ENCODE measurements at regions not wholly inside any gene's neighbourhood (a gene's known extent, or its start where the extent isn't known, plus 50 kb on each side); places are given as distances from the start of the nearest gene placed in this dataset.
A peak's percentile ranks its signal among the peaks of the same experiment; 100 is the strongest.

GRCh38 chr2:106579750-106580197 is 92.6 kb downstream of the CD8B2 start:
- no peaks in the 10 kb centered on the region for H3K9me3 ChIP-seq (replicated peaks in 1 of 2; ENCODE audit: control insufficient read depth in 1 of 2, insufficient read depth in 1 of 2, low read length in 2 of 2)
- H3K9ac ChIP-seq (ENCODE audit: insufficient read depth, low read length, poor library complexity, severe bottlenecking): no peak overlapping the region
- peaks cover 8 to 10% of the 10 kb centered on the region in 2 donors for H3K4me1 ChIP-seq (ENCODE audit: control insufficient read depth in 1 of 2, insufficient read depth in 2 of 2, low read length in 2 of 2)
- 53% methylated on average over 8 of the region's 9 CpGs for WGBS (ENCODE audit: insufficient coverage)
- H3K4me3 ChIP-seq (replicated peaks in 1 of 3; ENCODE audit: low read depth in 2 of 3, low read length in 3 of 3): no peak overlapping the region
- no peak overlapping the region for H3K4me2 ChIP-seq (replicated peaks; ENCODE audit: extremely low read depth, low read length, poor library complexity, severe bottlenecking)
- no peak for DNase-seq
- H3K79me2 ChIP-seq (ENCODE audit: insufficient read depth, low read length): no peaks in the 10 kb centered on the region
- no peak overlapping the region for H3K27ac ChIP-seq (ENCODE audit: low read depth in 1 of 2, low read length in 2 of 2)
- no peaks in the 10 kb centered on the region for H3K36me3 Mint-ChIP-seq
- H3K36me3 ChIP-seq (replicated peaks in 1 of 2; ENCODE audit: control insufficient read depth in 1 of 2, insufficient read depth in 2 of 2, low read length in 2 of 2): no peaks in the 10 kb centered on the region
- H4K20me1 ChIP-seq (ENCODE audit: insufficient read depth, low read length): no peaks in the 10 kb centered on the region
- no peak overlapping the region for H3K27ac Mint-ChIP-seq
- H3K27me3 ChIP-seq (ENCODE audit: control insufficient read depth in 2 of 2, insufficient read depth in 2 of 2, low read length in 2 of 2): peaks cover 6 to 14% of the 10 kb centered on the region in 2 donors
- peaks cover 17% of the 10 kb centered on the region for H3K4me1 Mint-ChIP-seq
- peaks cover 0 to 3% (median 2%) of the 10 kb centered on the region in 7 donors for H3K9me3 Mint-ChIP-seq
- intact Hi-C loops (cut with micrococcal nuclease): loop anchor here (5.0 to 10.0 kb wide), 2 partner anchors 472 to 1205 kb away; no protein-coding TSS in a partner anchor
- no peak for TF ChIP-seq CTCF (IDR thresholded peaks at IDR 0.05)
- H3K4me3 Mint-ChIP-seq: no peak overlapping the region
- H3K27me3 Mint-ChIP-seq (ENCODE audit: low read depth in 3 of 3): peaks cover 26 to 37% (median 28%) of the 10 kb centered on the region in 3 donors
- H2AFZ ChIP-seq (ENCODE audit: insufficient read depth, low read depth, low read length, poor library complexity, severe bottlenecking): peak overlapping the region; percentile 10

GRCh38 chr2:106580241-106580640 is 93.1 kb downstream of the CD8B2 start:
- Histone ChIP-seq H3K4me1 (ENCODE audit: control insufficient read depth in 1 of 2, insufficient read depth in 2 of 2, low read length in 2 of 2) (peaks cover 8 to 10% of the 10 kb centered on the region in 2 donors), H3K4me3 (replicated peaks in 1 of 3; ENCODE audit: low read depth in 2 of 3, low read length in 3 of 3) (no peak overlapping the region), H3K27ac (ENCODE audit: low read depth in 1 of 2, low read length in 2 of 2) (no peak overlapping the region), H3K9ac (ENCODE audit: insufficient read depth, low read length, poor library complexity, severe bottlenecking) (no peak overlapping the region), H3K27me3 (ENCODE audit: control insufficient read depth in 2 of 2, insufficient read depth in 2 of 2, low read length in 2 of 2) (peaks cover 6 to 14% of the 10 kb centered on the region in 2 donors), H2AFZ (ENCODE audit: insufficient read depth, low read depth, low read length, poor library complexity, severe bottlenecking) (peak overlapping the region; percentile 10), H3K4me2 (replicated peaks; ENCODE audit: extremely low read depth, low read length, poor library complexity, severe bottlenecking) (no peak overlapping the region), H3K36me3 (replicated peaks in 1 of 2; ENCODE audit: control insufficient read depth in 1 of 2, insufficient read depth in 2 of 2, low read length in 2 of 2) (no peaks in the 10 kb centered on the region), H3K79me2 (ENCODE audit: insufficient read depth, low read length) (no peaks in the 10 kb centered on the region), H4K20me1 (ENCODE audit: insufficient read depth, low read length) (no peaks in the 10 kb centered on the region), H3K9me3 (replicated peaks in 1 of 2; ENCODE audit: control insufficient read depth in 1 of 2, insufficient read depth in 1 of 2, low read length in 2 of 2) (no peaks in the 10 kb centered on the region)
- intact Hi-C loops (cut with micrococcal nuclease): loop anchor here (5.0 to 10.0 kb wide), 2 partner anchors 473 to 1205 kb away; no protein-coding TSS in a partner anchor
- Mint-ChIP-seq H3K27me3 (ENCODE audit: low read depth in 3 of 3) (peaks cover 25 to 37% (median 33%) of the 10 kb centered on the region in 3 donors), H3K36me3 (no peaks in the 10 kb centered on the region), H3K4me3 (peak overlapping the region in 1 of 2 donors; percentile 43), H3K9me3 (peaks cover 0 to 7% (median 5%) of the 10 kb centered on the region in 7 donors), H3K4me1 (peaks cover 17% of the 10 kb centered on the region), H3K27ac (no peak overlapping the region)
- no peak for DNase-seq
- no peak for TF ChIP-seq CTCF (IDR thresholded peaks at IDR 0.05)
- WGBS (ENCODE audit: insufficient coverage): 90% methylated on average over 3 of the region's 5 CpGs
